GM23248 (cell line): ENCODE measurements at regions not wholly inside any gene's neighbourhood (a gene's known extent, or its start where the extent isn't known, plus 50 kb on each side); places are given as distances from the start of the nearest gene placed in this dataset.

Experiments
- DNase-seq: peaks from one replicate; pipeline ENCODE4 v3.0.0-alpha.2; 2015
- H2AFZ ChIP-seq: fragments of 200-600 bp; sonication (generic); 2 replicates; pipeline ENCODE4 v1.6.1; 2016; ENCODE audit warnings: antibody characterized with exemption
- H3F3A ChIP-seq: fragments of 200-600 bp; sonication (generic); 2 replicates; pipeline ENCODE4 v1.6.1; 2016; ENCODE audit warnings: mild to moderate bottlenecking, antibody characterized with exemption, mixed run types; ENCODE audit not compliant: insufficient read depth
- H3K27ac ChIP-seq: fragments of 200-600 bp; sonication (generic); 2 replicates; pipeline ENCODE4 v1.5.1; 2016; ENCODE audit warnings: mild to moderate bottlenecking
- H3K27me3 ChIP-seq: fragments of 200-600 bp; sonication (generic); replicated peaks from 2 replicates; pipeline ENCODE4 v1.6.1; 2016; ENCODE audit warnings: mild to moderate bottlenecking; ENCODE audit not compliant: insufficient read depth
- H3K36me3 ChIP-seq: fragments of 200-600 bp; sonication (generic); 2 replicates; pipeline ENCODE4 v1.6.1; 2016; ENCODE audit warnings: low read depth, mild to moderate bottlenecking
- H3K4me1 ChIP-seq: fragments of 200-600 bp; sonication (generic); 2 replicates; pipeline ENCODE4 v1.6.1; 2016; ENCODE audit warnings: mild to moderate bottlenecking; ENCODE audit not compliant: insufficient read depth
- H3K4me2 ChIP-seq: fragments of 200-600 bp; sonication (generic); one replicate; pipeline ENCODE4 v1.6.1; 2016; ENCODE audit warnings: mild to moderate bottlenecking; ENCODE audit not compliant: unreplicated experiment
- H3K4me3 ChIP-seq: fragments of 200-600 bp; sonication (generic); 2 replicates; pipeline ENCODE4 v1.5.1; 2016; ENCODE audit warnings: mild to moderate bottlenecking
- H3K79me2 ChIP-seq: fragments of 200-600 bp; sonication (generic); 2 replicates; pipeline ENCODE4 v1.6.1; 2016; ENCODE audit warnings: mild to moderate bottlenecking; ENCODE audit not compliant: insufficient read depth
- H3K9ac ChIP-seq: fragments of 200-600 bp; sonication (generic); 2 replicates; pipeline ENCODE4 v1.6.1; 2016; ENCODE audit warnings: mild to moderate bottlenecking
- H3K9me2 ChIP-seq: fragments of 200-600 bp; sonication (generic); 2 replicates; pipeline ENCODE4 v1.6.1; 2016; ENCODE audit warnings: mixed run types, mild to moderate bottlenecking, moderate library complexity; ENCODE audit not compliant: insufficient read depth
- H3K9me3 ChIP-seq: fragments of 200-600 bp; sonication (generic); one replicate; pipeline ENCODE4 v1.6.1; 2017; ENCODE audit warnings: low read depth
- H4K20me1 ChIP-seq: fragments of 200-600 bp; sonication (generic); 2 replicates; pipeline ENCODE4 v1.6.0; 2016; ENCODE audit not compliant: insufficient read depth
- EZH2 ChIP-seq: fragments of 200-600 bp; sonication (generic); IDR thresholded peaks from 2 replicates; pipeline ENCODE4 v1.6.1; 2018; ENCODE audit warnings: antibody characterized with exemption, mild to moderate bottlenecking; ENCODE audit not compliant: insufficient read depth, poor library complexity, severe bottlenecking
- EZH2phosphoT487 ChIP-seq: fragments of 200-600 bp; sonication (generic); IDR thresholded peaks from 2 replicates; pipeline ENCODE4 v1.6.1; 2018; ENCODE audit warnings: antibody characterized with exemption, moderate library complexity, mild to moderate bottlenecking, low read depth; ENCODE audit not compliant: insufficient read depth
- WGBS, 2 experiments: methylation state at CpG; one replicate each; pipeline ENCODE4 v1.1.6; 2015 to 2017; ENCODE audit warnings: low lambda C conversion rate in 2 of 2, low coverage in 1 of 2; ENCODE audit errors: missing lambda C conversion rate in 2 of 2; 5-methylcytosine and 5-hydroxymethylcytosine counted together
- in situ Hi-C: fragments of 300-500 bp; cut with MboI; formaldehyde crosslinking; loops from 2 replicates; pipeline ENCODE4 v1.15.0; 2020

GRCh38 chr2:11987151-11987550 lies 240.7 kb downstream of the LPIN1 start:
- Histone ChIP-seq H3K27ac (no peak overlapping the region), H3K4me2 (no peak overlapping the region), H3K9ac (no peak overlapping the region), H3K79me2 (no peaks in the 10 kb centered on the region), H3K27me3 (peaks cover 18% of the 10 kb centered on the region; the same call in 1 of the 2 replicates), H3K36me3 (no peaks in the 10 kb centered on the region), H3F3A (no peaks in the 10 kb centered on the region), H4K20me1 (no peaks in the 10 kb centered on the region), H3K9me2 (no peaks in the 10 kb centered on the region), H3K9me3 (no peaks in the 10 kb centered on the region), H3K4me3 (no peak overlapping the region), H3K4me1 (no peaks in the 10 kb centered on the region), H2AFZ (no peak overlapping the region)
- in situ Hi-C loops: no loop called here
- 48 to 73% methylated on average over 3 of the region's 3 CpGs for WGBS, 2 experiments
- DNase-seq: no peak
- no peak for TF ChIP-seq EZH2phosphoT487

GRCh38 chr2:11988691-11989353 lies 242.4 kb downstream of the LPIN1 start:
- in situ Hi-C loops: no loop called here
- 22 to 26% methylated on average over 14 of the region's 14 CpGs for WGBS, 2 experiments
- H4K20me1 ChIP-seq: no peaks in the 10 kb centered on the region
- H3K4me2 ChIP-seq: no peak overlapping the region
- no peak for DNase-seq
- no peaks in the 10 kb centered on the region for H3F3A ChIP-seq
- no peak overlapping the region for H3K4me3 ChIP-seq
- H3K36me3 ChIP-seq: no peaks in the 10 kb centered on the region
- no peak for TF ChIP-seq EZH2phosphoT487
- TF ChIP-seq EZH2: no peak
- H2AFZ ChIP-seq: no peak overlapping the region
- no peaks in the 10 kb centered on the region for H3K79me2 ChIP-seq
- no peaks in the 10 kb centered on the region for H3K4me1 ChIP-seq
- no peaks in the 10 kb centered on the region for H3K9me3 ChIP-seq
- no peak overlapping the region for H3K27ac ChIP-seq
- H3K9ac ChIP-seq: no peak overlapping the region
- peaks cover 11% of the 10 kb centered on the region; the same call in 1 of the 2 replicates for H3K27me3 ChIP-seq
- no peaks in the 10 kb centered on the region for H3K9me2 ChIP-seq

GRCh38 chr2:11989354-11989703 lies 242.9 kb downstream of the LPIN1 start:
- no peak overlapping the region for H2AFZ ChIP-seq
- 14 to 28% methylated on average over 2 of the region's 2 CpGs for WGBS, 2 experiments

DNA sequence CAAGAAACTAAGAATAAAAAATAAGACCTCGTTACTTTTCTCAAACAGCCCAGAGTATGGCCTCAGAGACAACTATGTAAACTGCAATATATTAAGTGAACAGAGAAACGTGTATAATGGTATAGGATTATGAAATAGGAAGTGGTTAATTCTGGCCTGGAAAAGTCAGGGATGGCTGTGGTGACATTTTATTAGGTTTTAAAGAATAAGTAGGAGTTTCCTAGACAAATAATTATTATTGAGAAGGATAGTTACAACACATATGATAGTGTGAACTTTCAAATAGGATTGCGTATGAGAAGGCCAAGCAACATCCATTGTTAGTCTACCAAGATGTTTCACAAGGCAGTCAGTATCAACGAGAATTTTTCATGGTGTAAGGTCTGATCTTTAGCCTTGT lies 244.1 kb downstream of the LPIN1 start:
- Histone ChIP-seq H3F3A (no peaks in the 10 kb centered on the region), H2AFZ (no peak overlapping the region), H3K4me3 (no peak overlapping the region), H3K4me2 (no peak overlapping the region), H3K9me2 (no peaks in the 10 kb centered on the region), H3K27me3 (0 out of 2 replicates have a peak, but pooled peaks cover 11% of the 10 kb centered on the region), H3K9me3 (no peaks in the 10 kb centered on the region), H3K36me3 (no peaks in the 10 kb centered on the region), H3K27ac (no peak overlapping the region), H3K79me2 (no peaks in the 10 kb centered on the region), H3K4me1 (peaks cover 7% of the 10 kb centered on the region; the same call in 1 of the 2 replicates), H3K9ac (no peak overlapping the region), H4K20me1 (no peaks in the 10 kb centered on the region)
- DNase-seq: no peak
- TF ChIP-seq EZH2 (no peak), EZH2phosphoT487 (no peak)
- WGBS, 2 experiments: 74 to 80% methylated on average over 4 of the region's 4 CpGs
- in situ Hi-C loops: no loop called here

More at GRCh38 chr2:11989354-11989703, 242.9 kb downstream of the LPIN1 start:
- no peak for DNase-seq
- Histone ChIP-seq H3K79me2 (no peaks in the 10 kb centered on the region), H3F3A (no peaks in the 10 kb centered on the region), H3K36me3 (no peaks in the 10 kb centered on the region), H4K20me1 (no peaks in the 10 kb centered on the region), H3K4me3 (no peak overlapping the region), H3K4me2 (no peak overlapping the region), H3K27me3 (peaks cover 11% of the 10 kb centered on the region; the same call in 1 of the 2 replicates), H3K9me2 (no peaks in the 10 kb centered on the region), H3K4me1 (no peaks in the 10 kb centered on the region), H3K9ac (no peak overlapping the region), H3K27ac (no peak overlapping the region), H3K9me3 (no peaks in the 10 kb centered on the region)
- in situ Hi-C loops: no loop called here
- TF ChIP-seq EZH2: no peak
- no peak for TF ChIP-seq EZH2phosphoT487

DNA sequence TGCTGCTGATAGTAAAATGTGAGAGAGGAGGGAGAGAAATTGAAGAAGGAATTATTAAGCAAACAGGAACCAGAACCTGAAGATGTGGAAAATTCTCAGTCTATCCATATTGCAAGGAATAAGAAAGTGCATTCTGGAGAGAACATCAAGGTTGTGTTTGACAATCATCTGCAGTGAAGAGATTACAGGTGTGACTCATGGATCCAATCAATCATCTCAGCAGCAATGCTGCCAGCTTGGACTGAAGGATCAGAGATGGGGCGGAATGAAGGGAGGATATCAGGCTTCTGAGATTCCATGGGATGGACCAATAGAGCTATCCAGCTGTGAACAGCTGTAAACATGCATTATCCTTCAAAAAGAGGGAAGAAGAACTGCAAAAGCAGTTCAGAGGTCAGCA lies 247.3 kb downstream of the LPIN1 start:
- H3K9ac ChIP-seq: no peak overlapping the region
- WGBS, 2 experiments: 91 to 100% methylated on average over 1 of the region's 1 CpG
- H3K79me2 ChIP-seq: no peaks in the 10 kb centered on the region
- H3K4me3 ChIP-seq: no peak overlapping the region
- peaks cover 6% of the 10 kb centered on the region; the same call in 1 of the 2 replicates for H3F3A ChIP-seq
- TF ChIP-seq EZH2 (no peak), EZH2phosphoT487 (no peak)
- no peaks in the 10 kb centered on the region for H3K9me3 ChIP-seq
- H3K36me3 ChIP-seq: no peaks in the 10 kb centered on the region
- H3K4me2 ChIP-seq: no peak overlapping the region
- H4K20me1 ChIP-seq: no peaks in the 10 kb centered on the region
- H3K27ac ChIP-seq: no peak overlapping the region
- no peaks in the 10 kb centered on the region for H3K9me2 ChIP-seq
- no peak for DNase-seq
- H3K27me3 ChIP-seq: 0 out of 2 replicates have a peak, but pooled peaks cover 5% of the 10 kb centered on the region
- in situ Hi-C loops: no loop called here
- H3K4me1 ChIP-seq: peaks cover 24% of the 10 kb centered on the region
- H2AFZ ChIP-seq: no peak overlapping the region
